Right lobe of liver (tissue), 4 donors: ENCODE measurements at regions not wholly inside any gene's neighbourhood (a gene's known extent, or its start where the extent isn't known, plus 50 kb on each side); places are given as distances from the start of the nearest gene placed in this dataset.

Source experiments
- CTCF ChIP-seq, 4 donors: fragments of 200-600 bp in 3 of 4; fragments of 450-650 bp in 1 of 4; IDR thresholded peaks; one replicate each; pipeline versions ENCODE4 v1.5.1 to v1.8.0; 2016 to 2022; ENCODE audit warnings: antibody characterized with exemption in 4 of 4, mild to moderate bottlenecking in 2 of 4
- POLR2A ChIP-seq: fragments of 450-650 bp; IDR thresholded peaks from one replicate; pipeline ENCODE4 v1.6.1; 2017; ENCODE audit warnings: antibody characterized with exemption, mild to moderate bottlenecking
- donor health status: DM: no; HTN: no; CAD: no.
- donor health status: DM: no; HTN: no; CAD: no.
- donor health status: DM: no; HTN: yes; CAD: no.

- TF ChIP-seq POLR2A (no peak), CTCF (IDR thresholded peaks at IDR 0.05) (no peak)
These were observed 136.5 kb upstream of the SOX11 start for GRCh38 chr2:5555636-5556035.
